GM21825 (cell line): ENCODE measurements at regions not wholly inside any gene's neighbourhood (a gene's known extent, or its start where the extent isn't known, plus 50 kb on each side); places are given as distances from the start of the nearest gene placed in this dataset.
"Not testable (repeated sequence)": the region's sequence is repeated elsewhere in the genome, so short reads cannot be mapped to it uniquely, and the experiment has no call there.

ENCODE experiments used
- ATAC-seq: cut with Tn5 transposase; IDR thresholded peaks from one replicate; pipeline ENCODE4 v1.9.1; 2021; ENCODE audit warnings: mild to moderate bottlenecking, moderate library complexity; ENCODE audit not compliant: unreplicated experiment

- ATAC-seq = no peak
Measured at GRCh38 chr9:111276431-111277128, 53.4 kb downstream of the OR2K2 start.

- no peak for ATAC-seq
Measured at GRCh38 chr9:111274737-111275136, 55.3 kb downstream of the OR2K2 start.

- ATAC-seq = no peak
Measured at GRCh38 chr9:111272581-111272980, 57.4 kb downstream of the OR2K2 start.

- ATAC-seq = no peak
Measured at GRCh38 chr9:111271481-111272080, 58.4 kb downstream of the OR2K2 start.

- no peak for ATAC-seq
Measured at GRCh38 chr9:111271047-111271446, 59.0 kb downstream of the OR2K2 start.

- ATAC-seq = not testable (repeated sequence)
Measured at GRCh38 chr9:111266024-111266423, 64.0 kb downstream of the OR2K2 start.

GRCh38 chr9:111263116-111263515, 66.9 kb downstream of the OR2K2 start:
- ATAC-seq = no peak

- no peak for ATAC-seq
Measured at GRCh38 chr9:111258875-111259271, 71.2 kb downstream of the OR2K2 start.

- ATAC-seq = no peak
Measured at GRCh38 chr9:111258209-111258874, 71.7 kb downstream of the OR2K2 start.

- ATAC-seq = no peak
Measured at GRCh38 chr9:111253742-111254437, 76.1 kb downstream of the OR2K2 start.

GRCh38 chr9:111250875-111251842, 78.9 kb downstream of the OR2K2 start:
- ATAC-seq = no peak

GRCh38 chr9:111237447-111237846, 92.6 kb downstream of the OR2K2 start:
- no peak for ATAC-seq

GRCh38 chr9:111236332-111236731, 93.7 kb downstream of the OR2K2 start:
- no peak for ATAC-seq

- ATAC-seq = no peak
Measured at GRCh38 chr9:111233963-111234362, 96.1 kb downstream of the OR2K2 start.

GRCh38 chr9:111232997-111233790, 96.8 kb downstream of the OR2K2 start:
- ATAC-seq = no peak

GRCh38 chr9:111231801-111232580, 98.0 kb downstream of the OR2K2 start:
- no peak for ATAC-seq

GRCh38 chr9:111222757-111223156, 107.3 kb downstream of the OR2K2 start:
- no peak for ATAC-seq

GRCh38 chr9:111212874-111213273, 117.2 kb downstream of the OR2K2 start:
- ATAC-seq = no peak

- ATAC-seq = no peak
Measured at GRCh38 chr9:111198936-111199335, 131.1 kb downstream of the OR2K2 start.
